ENCODE measurements at regions not wholly inside any gene's neighbourhood (a gene's known extent, or its start where the extent isn't known, plus 50 kb on each side); places are given as distances from the start of the nearest gene placed in this dataset.

DNA sequence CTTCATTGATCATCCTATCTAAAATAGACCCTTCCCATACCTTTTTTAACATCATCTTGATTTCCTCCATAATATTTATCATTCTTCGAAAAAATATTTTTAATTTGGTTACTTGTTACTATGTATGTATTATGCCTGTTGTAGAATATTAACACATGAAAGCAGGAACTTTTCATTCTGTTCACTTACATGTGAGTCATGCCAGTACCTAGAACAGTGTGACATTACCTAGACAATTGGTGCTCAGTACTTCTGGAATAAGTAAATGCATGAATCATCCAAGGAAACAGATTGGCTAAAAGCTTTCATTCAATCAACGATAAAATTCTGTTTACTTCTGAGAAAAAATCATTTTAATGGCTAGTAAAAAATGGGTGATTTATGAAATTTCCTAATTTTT, 76.4 kb downstream of the CXXC4 start:
- no peak for DNase-seq

DNA sequence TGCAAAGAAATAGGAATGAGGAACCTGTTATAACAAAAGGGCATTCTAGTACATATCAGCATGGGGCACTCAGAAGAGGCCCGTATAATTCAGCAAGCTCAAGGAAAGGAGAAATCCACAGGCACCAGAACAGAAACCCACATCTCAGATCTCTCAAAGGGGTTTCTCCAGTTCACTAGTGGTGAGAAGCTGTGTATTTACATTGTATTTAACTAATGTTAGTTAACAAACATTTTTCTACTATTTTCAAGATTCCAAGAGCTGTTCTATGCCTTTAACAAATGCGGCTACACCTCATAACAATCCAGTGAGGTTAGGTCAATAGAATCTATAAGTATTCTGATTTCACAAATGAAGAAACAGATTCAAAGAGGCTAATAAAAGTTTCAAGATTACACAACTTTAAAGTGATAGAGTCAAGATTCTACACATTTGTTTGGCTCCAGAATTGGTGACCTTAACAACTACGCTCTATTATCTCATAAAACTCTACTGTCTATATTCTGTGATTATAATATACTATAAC, 77.3 kb downstream of the CXXC4 start:
- DNase-seq: no peak

DNA sequence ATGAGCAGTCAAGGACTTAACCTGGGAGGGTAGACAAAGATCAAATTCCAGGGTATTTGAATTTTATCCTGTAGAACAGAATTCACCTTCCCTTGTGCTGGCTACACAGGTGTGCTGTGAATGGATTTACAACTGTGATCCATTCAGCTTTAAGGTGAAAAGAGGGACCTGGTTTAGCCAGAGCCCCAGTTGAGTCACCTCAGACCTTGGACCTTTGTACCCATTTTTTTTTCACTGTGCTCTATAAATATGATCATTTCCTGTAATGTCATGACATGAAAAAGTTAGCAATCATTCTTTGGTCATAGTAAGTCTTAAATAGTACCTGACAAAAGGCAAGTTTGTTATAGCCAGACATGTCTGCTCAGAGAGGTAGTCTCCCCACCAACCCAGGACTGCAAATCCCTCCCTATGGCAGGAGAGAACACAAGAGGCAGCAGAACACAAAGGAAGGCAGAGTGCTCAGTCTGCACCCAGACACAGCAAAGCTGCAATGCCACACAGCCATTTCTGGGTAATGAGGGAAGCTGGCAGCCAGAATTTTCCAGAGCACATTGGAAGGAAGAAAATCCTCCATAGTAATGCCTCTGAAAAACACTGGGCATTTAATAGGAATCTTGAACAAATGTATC, 77.9 kb downstream of the CXXC4 start:
- no peak for DNase-seq

DNA sequence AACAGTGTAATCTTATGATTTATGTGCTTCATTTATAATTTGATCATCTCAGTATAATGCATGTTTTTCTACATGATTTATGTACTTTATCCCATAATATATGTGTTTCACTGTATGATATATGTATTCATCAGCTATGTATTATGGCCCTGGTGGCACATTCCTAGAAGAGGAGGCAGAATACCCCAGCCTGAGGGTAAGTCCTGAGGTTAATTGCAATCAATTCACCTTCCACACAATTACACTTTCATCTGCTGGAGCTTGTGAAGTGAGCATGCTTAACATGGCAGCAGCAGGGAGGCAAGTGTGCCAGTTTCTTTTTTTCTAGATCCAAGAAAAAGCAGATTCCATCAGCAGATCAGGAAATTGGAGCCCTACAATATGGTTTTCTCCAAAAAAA, 81.2 kb downstream of the CXXC4 start:
- DNase-seq: no peak

DNA sequence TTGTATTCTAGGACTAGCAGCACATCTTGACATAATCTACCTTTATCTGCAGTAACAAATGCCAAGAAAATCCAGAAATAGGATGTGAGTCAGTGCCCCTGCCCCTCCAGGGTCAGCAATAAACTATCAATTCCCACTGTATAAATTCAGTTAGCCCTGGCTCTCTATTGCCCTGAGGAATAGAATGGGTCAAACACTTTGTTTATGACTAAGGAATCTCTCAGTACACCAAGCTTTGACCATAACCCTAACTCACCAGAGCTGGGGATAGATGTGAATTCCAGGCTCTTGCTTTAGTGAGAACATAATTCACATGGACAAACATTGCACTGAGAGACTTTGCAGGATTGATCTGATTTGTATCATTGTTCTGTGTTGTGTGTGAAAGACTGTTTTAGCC, 82.3 kb downstream of the CXXC4 start:
- DNase-seq: no peak

DNA sequence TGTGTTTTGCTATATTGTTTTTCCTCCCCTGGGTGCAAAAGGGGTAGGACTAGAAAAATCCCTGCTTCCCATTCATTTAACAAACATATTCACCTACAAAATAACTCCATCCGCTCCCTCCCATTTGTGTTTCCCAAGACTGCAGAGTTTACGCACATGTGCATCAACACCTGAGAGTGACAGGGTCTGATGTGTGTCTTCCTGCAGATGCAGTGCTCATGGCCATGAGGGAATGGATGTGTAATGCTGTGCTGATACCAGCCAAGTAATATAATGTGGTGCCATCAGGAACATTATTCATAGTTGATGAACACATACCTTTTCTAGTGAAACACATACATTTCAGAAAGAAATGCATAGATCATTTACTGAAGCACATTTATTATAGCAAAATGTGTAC, 83.2 kb downstream of the CXXC4 start:
- DNase-seq: no peak

DNA sequence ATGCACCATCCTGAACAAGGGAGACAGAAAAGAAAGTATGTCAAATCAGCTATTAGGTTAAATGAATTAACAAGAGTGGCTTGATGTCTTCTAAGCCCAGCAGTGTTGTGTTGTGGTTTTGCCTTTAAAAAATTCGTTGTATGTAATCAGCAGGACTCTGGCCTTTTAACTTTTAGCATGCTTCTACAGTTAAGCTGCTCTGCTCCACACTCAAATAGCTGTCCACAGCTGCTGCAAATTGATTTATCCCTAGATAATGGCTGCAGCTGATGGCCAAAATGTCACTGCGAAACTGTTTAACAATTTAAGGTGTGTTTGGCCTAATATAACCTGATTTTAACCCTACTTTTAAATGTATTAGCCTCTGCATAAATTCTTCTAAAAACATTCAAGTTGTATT, 85.8 kb downstream of the CXXC4 start:
- no peak for DNase-seq

DNA sequence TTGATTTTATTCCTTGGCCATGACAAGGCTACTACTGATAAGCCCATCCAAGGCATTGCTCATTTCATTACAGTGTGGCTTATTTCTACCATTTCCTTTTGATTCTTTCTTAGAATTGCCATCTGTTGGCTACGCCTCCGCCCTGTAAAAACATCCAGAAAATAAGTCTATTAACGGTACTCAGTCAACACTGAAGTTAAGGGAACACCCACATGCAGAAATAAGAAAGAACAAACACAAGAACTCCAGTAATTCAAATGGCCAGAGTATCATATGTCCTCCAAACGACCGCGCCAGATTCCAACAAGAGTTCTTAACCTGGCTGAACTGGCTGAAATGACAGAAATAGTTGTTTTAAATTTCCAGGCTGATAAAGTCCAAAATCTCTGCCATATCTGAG, 90.3 kb downstream of the CXXC4 start:
- DNase-seq: no peak

DNA sequence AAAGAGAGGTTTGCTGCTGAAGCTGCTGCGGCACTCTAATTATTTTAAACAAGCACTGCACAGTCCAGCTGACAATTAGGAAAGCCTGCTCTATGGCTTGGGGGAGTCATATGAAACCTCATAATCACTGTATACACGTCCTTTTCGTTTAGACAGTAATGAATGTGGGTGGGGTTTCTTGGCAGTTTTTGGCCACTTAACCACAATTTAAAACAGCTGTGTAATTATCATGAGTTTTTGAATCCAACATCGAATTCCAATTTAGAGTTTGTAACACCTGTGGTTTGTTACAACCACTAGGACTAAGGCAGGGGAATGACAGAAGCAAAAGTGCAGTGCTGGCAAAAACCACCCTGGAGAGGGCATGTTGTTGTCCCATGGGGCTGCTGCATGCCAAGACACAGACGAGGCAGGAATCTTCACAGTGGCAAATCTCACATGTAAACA, 99.5 kb downstream of the CXXC4 start:
- DNase-seq: no peak

DNA sequence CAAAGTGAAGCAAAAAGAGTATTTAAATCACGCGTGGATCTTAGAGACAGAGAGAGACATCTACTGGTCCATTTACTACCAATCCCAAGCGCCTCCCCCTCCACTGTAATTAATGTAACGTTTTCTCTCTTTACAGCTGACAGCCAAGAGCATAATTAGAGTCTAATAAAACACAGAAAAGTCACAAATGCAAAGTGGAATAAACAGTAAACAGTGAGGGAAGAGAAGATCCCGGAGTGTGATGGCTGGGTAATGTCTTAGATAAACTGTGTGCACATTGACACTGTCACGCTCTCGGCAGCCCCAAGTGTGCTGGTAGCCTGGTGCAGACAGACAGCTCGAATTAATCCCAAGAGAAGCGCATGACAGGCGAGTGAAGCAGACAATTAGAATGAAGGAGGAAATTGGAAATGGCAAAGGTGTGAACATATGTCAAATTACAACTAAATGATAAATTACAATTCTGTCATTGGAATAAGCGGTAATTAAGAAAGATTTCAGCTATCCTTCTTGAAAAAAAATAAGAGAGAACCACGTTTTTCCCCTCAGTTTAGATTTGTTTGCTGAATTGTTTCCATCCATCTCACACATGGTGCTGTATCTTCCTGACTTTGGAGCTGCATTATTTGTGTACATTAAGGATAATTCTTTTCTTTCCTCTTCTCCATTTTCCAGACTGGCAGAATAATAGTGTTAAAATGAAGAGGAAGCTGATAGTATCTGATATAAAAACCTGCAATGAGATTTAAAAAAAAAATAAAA, 100.1 kb downstream of the CXXC4 start:
- no peak for DNase-seq

DNA sequence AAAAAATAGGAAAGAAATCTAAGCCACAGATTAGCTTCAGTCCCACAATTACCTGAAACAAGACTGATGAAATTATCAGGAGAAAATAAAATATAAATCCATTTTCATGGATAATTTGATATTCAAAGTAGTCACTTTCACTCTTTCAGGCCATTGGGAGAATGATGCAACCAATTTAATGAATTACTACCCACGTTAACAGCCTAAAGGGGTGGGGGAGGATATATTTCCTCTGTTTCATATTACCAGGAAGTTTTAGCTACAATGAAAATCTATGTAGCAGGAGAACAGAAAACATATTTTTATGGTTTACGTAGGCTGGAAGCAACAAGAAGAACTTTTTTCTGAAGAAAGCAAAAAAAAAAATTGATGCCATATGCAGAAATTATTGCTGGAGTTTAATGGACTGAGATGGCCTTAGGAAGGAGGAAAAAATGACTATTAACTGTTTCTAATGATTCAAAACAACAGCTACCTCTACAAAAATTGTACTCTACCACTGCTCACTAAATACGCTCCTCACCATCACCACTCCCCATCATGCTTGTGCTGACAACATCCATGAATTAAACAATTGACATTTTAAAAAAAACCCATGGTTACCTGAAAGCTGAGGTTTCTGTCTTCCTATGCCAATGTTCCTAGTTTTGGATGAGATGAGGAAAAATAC, 100.9 kb downstream of the CXXC4 start:
- DNase-seq: no peak

DNA sequence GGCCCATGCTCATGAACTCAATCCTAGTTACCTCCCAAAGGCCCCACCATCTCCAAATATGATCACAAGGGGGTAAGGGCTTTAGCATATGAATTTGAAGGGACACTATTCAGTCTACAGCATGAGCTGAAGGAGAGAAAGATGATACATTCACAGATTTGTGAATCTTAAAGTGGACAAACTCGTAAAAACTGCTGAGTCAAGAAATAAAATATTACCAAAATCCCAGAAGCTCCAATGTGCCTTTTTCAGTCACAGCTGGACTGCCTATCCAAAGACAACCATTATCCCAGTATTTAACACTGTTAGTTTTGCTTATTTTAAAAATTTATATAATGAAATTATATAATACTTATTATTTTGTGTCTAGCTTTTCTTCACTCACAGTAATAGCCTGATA, 109.0 kb downstream of the CXXC4 start:
- DNase-seq: no peak

DNA sequence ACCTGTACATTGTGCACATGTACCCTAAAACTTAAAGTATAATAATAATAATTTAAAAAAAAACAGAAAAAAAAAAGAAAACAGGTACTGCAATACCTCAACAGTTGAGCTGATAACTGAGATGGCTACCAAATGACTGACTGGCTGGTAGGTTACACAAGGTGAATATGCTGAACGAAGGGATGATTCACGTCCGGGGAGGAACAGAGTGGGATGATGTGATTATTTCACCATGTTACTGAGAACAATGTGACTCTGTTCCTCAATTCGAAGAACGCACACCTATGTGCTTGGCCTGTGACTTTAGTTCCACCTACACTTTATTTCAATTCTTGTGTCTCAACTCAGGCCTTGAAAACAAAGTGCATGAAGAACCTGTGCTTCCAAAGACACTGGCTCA, 111.7 kb downstream of the CXXC4 start:
- DNase-seq: no peak

DNA sequence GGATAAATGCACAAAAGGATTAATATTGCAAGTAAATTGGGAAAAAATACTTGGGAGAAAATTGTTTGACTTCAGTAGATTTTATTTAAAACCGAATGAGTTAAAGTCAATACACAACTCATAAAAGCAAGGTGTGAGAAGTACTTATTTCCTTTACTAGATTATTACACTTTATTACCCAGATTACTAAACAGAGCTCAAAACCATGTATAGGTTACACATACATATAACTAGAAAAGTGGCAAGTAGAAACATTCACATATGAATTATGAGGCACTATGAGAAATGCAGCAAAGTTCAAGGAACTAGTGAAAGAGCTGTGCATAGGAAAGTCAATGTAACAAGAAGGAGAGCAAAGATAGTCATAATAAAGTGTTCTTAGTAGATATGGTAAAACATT, 113.0 kb downstream of the CXXC4 start:
- no peak for DNase-seq

DNA sequence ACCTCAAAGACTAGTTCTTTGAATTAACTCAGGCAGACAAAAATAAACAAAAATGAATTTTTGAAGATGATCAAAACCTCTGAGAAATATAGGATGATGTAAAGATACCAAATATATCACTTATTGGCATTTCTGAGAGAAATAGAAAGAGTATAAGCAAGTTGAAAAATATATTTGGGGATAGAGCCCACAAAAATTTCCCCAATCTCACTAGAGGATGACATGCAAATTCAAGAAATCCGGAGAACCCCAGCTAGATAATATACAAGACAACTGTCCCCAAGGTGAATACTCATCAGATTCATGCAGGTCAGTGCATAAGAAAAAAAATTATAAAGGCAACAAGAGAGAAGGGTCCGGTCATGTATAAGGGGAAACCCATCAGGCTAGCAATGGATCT, 129.1 kb downstream of the CXXC4 start:
- no peak for DNase-seq

DNA sequence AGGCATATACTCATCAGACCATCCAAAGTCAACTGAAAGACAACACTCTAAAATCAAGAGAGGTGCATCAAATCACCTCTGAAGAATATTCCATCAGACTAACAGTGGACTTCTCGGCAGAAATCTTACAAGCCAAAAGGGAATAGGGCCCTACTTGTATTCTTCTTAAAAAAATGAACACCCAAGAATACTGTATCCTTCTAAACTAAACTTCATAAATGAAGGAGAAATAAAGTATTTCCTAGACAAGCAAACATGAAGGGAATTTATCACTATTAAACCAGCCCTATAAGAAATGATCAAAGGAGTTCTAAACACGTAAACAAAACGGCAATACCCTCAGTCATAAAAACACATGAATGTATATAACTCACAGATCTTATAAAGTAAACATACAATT, 141.2 kb downstream of the CXXC4 start:
- no peak for DNase-seq

DNA sequence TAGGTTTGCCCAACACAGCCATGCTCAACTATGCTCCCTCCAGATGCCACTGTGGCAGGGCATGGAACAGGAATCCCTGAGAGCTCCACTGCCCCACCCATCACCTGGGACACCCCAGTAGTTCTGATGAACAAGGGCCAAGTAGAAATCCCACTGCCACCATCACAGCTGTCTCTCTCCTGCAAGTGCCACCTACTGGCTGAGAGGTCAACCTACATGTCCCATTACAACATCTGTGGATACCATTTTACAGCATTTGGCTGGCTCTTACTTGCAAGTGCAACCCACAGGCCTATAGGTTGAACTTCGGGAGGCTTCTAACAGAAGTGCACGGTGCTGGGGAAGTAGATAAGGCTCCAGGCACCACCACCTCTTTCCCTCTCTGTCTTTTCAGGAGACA, 142.5 kb downstream of the CXXC4 start:
- no peak for DNase-seq

DNA sequence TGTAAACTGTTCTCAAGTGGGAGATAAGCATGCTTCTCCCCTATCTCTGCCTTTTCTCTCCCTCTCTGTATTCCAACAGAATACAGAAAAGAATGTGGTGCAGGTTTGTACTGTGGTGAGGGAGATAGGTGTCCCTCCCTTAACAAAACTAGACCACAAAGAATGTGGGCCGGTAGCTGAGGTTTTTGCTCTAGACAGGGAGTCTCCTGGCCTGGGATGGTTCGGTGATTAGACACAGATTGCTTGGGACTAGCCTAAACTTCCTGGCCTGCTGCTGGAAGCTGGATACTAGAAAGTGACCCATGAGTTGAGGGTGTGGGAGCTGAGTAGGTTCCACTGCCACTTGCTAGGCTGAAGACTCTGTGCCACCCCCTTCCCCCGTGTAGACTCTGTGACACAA, 143.0 kb downstream of the CXXC4 start:
- no peak for DNase-seq

DNA sequence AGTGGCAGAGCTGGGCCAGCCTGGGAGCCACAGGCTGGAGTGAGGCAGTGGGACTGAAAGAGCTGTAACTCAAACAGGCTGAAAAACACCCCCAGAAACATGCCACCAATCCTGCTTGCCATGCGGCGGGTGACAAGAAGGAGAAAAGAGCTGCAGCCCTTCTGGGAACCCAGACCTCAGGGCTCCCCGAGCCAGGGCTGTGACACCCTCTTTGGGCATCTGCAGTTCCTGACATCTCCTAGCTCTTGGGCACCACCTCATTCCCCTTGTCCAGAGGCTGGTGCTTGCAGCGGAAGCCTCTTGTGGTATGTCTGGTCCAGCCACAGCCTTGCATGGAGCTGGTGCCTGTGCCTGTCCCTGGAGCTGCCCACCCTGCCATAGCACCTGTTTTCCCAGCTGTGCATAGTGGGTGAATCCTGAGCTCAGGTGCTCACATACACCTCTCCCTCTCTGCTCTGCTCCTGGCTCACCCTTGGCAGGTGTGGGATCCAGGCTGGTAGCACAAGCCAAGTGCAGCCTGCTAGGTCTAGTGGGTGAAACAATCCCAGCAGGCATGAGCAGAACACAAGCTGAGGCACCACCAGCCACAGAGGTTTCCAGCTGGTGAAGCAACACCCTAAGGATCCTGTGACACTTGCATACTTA, 149.0 kb downstream of the CXXC4 start:
- no peak for DNase-seq

DNA sequence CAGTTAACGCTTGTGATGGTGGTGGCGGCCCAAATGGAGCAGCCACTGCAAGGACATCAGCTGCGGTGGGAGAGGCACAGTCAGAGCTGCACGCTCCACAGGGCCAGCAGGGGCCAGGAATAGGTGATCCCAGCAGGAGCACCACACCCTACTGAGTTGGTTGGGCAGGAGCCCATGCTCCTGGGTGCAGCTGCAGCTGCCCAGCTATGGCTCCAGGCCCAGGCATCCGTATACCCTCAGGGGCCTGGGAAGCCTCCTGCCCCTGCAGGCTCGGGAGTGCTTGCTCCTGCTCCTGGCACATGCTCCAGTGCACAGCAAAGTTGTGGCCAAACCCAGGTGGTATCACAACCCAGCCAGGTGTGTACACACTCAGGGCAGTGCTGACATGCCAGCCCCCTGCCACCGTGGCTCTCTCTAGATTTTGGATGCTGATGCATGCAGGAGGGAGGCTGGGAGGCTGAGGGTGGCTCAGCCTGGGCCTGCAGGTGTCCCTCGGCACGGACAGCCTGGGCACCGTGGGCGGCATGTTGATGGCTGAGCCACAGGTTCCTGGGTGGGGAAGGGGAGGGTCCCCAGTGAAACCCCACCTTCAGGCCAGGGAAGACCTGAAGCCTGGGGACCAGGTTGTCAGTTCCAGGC, 150.2 kb downstream of the CXXC4 start:
- no peak for DNase-seq

DNA sequence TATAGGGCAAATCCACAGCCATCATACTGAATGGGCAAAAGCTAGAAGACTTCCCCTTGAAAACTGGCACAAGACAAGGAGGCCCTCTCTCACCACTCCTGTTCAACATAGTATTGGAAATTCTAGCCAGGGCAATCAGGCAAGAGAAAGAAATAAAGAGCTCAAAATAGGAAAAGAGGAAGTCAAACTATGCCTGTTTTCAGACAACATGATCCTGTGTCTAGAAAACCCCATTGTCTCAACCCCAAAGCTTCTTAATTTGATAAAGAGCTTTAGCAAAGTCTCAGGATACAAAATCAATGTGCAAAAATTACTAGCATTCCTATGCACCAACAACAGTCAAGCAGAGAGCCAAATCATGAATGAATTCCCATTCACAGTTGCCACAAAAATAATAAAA, 160.3 kb downstream of the CXXC4 start:
- no peak for DNase-seq

DNA sequence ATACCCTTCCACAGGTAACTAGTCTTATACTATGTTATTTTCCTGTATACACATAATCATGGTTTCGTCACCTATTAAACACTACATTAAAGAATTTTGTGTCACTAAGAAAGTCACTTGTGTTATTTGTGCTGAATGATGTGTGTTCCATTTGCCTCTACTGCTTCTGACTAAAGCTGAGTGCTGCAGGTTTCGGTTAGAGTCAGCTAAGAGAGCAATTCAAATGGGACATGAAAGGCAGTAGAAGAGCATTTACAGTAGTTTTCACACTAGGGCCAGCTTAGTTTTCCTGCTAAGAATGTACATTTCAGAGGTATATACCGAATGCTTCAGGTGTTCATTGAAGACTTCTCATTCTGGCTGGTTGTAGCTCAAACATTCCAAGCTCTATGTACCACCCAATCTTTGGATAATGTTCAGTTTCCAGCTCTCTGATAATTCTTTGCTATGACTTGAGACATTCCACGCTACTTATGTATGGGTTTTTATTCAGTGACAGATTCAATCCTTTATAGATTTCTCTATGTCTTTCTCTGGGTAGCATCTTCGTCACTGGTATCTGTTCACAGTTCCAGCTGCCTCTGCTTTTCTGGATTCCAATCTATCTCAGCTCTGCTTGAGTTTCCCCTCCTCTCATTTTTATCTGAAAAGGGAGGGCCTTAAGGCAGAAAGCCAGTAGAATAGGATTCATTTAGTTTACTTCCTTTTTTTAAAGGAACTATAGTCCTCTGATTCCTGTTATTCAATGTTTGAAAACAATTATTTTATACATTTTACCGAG, 164.4 kb downstream of the CXXC4 start:
- DNase-seq: no peak
